ENCODE measurements at regions not wholly inside any gene's neighbourhood (a gene's known extent, or its start where the extent isn't known, plus 50 kb on each side); places are given as distances from the start of the nearest gene placed in this dataset.

DNA sequence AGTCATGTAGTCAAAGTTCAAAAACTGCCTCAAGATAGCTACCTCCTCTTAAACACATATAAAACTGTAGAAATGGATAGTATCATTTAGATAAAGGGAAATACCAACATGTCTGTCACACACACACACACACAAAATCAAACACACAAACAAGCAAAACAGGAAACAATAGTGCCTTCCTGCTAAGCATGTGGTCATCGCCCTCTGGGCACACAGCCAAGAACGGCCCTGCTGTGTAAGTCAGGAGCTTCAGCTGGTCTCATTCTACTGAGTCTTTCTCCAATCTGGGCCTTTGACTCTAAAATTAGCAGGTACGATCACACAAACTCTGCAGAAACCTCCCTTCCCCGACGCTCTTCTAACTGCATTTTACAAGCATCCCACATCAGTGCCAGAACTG lies 272.2 kb upstream of the CHRNA7 start:
- H3K27me3 ChIP-seq (ENCODE audit: insufficient read depth, low read length), result no peaks in the 10 kb centered on the region
- H3K4me1 ChIP-seq (ENCODE audit: control insufficient read depth, insufficient read depth, low read length, unreplicated experiment), result peaks cover under 1% of the 10 kb centered on the region
- no peaks in the 10 kb centered on the region for H3K36me3 ChIP-seq (ENCODE audit: insufficient read depth, low read length)
- no peak overlapping the region for H2AFZ ChIP-seq (ENCODE audit: low read length, unreplicated experiment)
- H3K79me2 ChIP-seq (ENCODE audit: control insufficient read depth, insufficient read depth, low read length, unreplicated experiment), result no peaks in the 10 kb centered on the region
- H3K4me3 ChIP-seq (ENCODE audit: low read depth, low read length), result no peak overlapping the region
- no peak overlapping the region for H3K27ac ChIP-seq (ENCODE audit: low read depth, low read length)

DNA sequence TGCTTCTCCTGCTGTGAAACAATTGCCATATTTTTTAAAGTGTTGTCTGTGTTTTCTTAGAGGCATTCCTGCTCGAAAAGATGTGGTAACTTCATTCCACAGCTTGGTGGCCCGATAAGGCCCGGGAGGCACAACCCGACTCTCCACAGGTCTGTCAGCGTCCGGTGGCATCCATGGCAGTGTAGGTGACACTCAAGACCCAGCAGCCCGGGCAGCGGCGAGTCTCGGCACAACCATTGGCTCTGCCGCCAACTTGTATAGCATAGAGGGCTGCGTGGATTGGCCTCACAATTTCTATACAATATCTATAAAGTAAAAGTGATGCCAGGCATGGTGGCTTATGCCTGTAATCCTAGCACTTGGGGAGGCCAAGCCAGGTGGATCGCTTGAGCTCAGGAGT lies 262.3 kb upstream of the CHRNA7 start:
- no peaks in the 10 kb centered on the region for H3K27me3 ChIP-seq (ENCODE audit: insufficient read depth, low read length)
- H2AFZ ChIP-seq (ENCODE audit: low read length, unreplicated experiment), result no peak overlapping the region
- no peaks in the 10 kb centered on the region for H3K36me3 ChIP-seq (ENCODE audit: insufficient read depth, low read length)
- H3K27ac ChIP-seq (ENCODE audit: low read depth, low read length), result no peak overlapping the region
- no peak overlapping the region for H3K4me3 ChIP-seq (ENCODE audit: low read depth, low read length)
- H3K79me2 ChIP-seq (ENCODE audit: control insufficient read depth, insufficient read depth, low read length, unreplicated experiment), result no peaks in the 10 kb centered on the region
- no peaks in the 10 kb centered on the region for H3K4me1 ChIP-seq (ENCODE audit: control insufficient read depth, insufficient read depth, low read length, unreplicated experiment)

DNA sequence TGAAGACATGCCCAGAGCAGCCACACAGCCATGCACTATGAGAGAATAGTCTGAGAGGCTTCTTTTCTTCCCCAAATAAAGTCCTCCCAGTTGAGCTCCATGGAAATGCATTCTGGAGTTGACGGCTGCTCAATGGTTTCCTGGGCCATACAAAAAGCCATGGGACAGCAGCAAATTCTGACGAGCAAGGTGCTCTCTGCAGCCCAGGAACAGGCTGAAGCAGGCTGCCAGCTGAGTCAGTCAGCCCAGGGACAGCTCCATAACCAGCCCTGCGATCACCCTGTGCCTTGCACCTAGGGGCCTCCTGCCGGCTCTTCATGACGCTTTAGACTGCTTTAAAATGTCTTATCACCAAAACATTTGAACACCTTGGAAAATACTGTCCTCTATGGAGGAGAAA lies 256.3 kb upstream of the CHRNA7 start:
- Histone ChIP-seq H3K36me3 (ENCODE audit: insufficient read depth, low read length) (no peaks in the 10 kb centered on the region), H3K79me2 (ENCODE audit: control insufficient read depth, insufficient read depth, low read length, unreplicated experiment) (no peaks in the 10 kb centered on the region), H2AFZ (ENCODE audit: low read length, unreplicated experiment) (no peak overlapping the region), H3K4me1 (ENCODE audit: control insufficient read depth, insufficient read depth, low read length, unreplicated experiment) (no peaks in the 10 kb centered on the region), H3K4me3 (ENCODE audit: low read depth, low read length) (no peak overlapping the region), H3K27me3 (ENCODE audit: insufficient read depth, low read length) (no peaks in the 10 kb centered on the region), H3K27ac (ENCODE audit: low read depth, low read length) (no peak overlapping the region)

DNA sequence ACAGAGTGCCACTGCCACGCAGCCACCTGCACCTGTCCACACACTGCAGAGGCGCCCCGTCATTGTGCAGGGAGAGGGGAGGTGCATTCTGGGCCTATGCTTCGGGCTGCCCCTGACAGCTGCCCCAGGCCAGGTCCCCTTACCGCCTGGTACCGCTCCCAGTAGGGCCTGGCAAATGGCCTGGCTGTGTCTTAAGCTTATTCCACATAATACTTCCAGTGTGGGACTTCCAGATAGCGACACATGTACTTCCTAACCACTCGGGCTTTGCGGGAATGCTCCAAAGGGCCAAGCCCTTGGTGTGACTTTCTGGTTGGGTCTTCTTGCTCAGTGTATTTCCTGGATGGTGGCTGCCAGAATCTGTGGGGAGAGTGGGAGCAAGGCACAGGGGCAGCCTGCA lies 254.3 kb upstream of the CHRNA7 start:
- Histone ChIP-seq H3K36me3 (ENCODE audit: insufficient read depth, low read length) (no peaks in the 10 kb centered on the region), H3K27me3 (ENCODE audit: insufficient read depth, low read length) (no peaks in the 10 kb centered on the region), H2AFZ (ENCODE audit: low read length, unreplicated experiment) (no peak overlapping the region), H3K4me1 (ENCODE audit: control insufficient read depth, insufficient read depth, low read length, unreplicated experiment) (no peaks in the 10 kb centered on the region), H3K27ac (ENCODE audit: low read depth, low read length) (no peak overlapping the region), H3K79me2 (ENCODE audit: control insufficient read depth, insufficient read depth, low read length, unreplicated experiment) (no peaks in the 10 kb centered on the region), H3K4me3 (ENCODE audit: low read depth, low read length) (no peak overlapping the region)

DNA sequence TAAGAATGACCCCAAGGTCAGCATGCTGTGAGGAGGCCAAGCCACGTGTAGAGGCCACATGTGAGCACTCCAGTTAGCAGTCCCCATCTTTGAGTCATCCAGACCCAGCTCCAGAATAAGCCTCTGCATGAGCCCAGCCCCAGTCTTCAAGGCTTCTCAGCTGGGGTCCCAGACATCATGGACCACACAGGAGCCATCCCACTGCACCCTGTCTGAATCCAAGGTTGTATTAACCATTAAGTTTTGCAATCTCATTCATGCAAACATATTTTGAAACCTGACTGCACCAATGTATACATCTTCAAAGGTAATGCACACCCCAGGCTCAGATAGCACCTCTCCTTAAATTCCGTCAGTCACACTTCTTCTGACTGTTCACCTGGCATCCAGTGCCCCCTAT lies 249.1 kb upstream of the CHRNA7 start:
- H3K79me2 ChIP-seq (ENCODE audit: control insufficient read depth, insufficient read depth, low read length, unreplicated experiment), result no peaks in the 10 kb centered on the region
- H3K4me3 ChIP-seq (ENCODE audit: low read depth, low read length), result no peak overlapping the region
- H3K27me3 ChIP-seq (ENCODE audit: insufficient read depth, low read length), result no peaks in the 10 kb centered on the region
- H3K36me3 ChIP-seq (ENCODE audit: insufficient read depth, low read length), result no peaks in the 10 kb centered on the region
- no peaks in the 10 kb centered on the region for H3K4me1 ChIP-seq (ENCODE audit: control insufficient read depth, insufficient read depth, low read length, unreplicated experiment)
- H2AFZ ChIP-seq (ENCODE audit: low read length, unreplicated experiment), result no peak overlapping the region
- H3K27ac ChIP-seq (ENCODE audit: low read depth, low read length), result no peak overlapping the region

DNA sequence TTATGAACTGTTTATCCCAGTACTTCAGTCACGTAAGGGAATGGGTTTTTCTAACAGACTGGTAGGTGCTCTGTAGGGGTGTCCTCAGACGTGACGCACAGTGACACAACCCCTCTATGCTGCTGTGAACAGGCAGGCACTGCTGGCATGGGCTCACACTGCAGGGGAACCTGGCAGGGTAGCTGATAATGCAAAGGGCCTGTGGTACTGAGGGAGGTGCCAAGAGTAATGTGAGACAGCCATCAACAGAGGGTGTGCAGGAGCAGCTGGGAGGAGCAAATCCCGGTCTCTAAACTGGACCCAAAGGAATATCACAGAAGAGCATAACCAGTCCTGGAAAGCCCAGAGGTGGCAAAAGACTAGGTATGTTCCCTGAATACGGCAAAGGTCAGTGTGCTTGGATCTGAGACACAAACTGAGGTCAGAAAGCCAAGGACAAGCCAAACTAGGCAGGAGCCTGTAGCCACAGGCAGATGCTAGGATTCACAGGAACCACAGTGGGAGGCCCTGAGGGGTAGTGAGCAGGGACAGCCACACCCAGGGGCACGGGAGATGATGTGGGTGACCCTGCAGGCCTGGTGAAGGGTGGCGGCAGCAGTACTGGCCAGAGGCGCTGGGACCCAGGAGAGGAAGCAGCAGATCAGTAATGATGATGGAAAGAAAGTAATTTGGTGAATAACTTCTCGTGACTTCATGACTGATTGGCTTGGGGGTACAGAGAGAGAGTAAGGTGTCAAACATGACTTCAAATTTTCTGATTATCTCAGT lies 248.1 kb upstream of the CHRNA7 start:
- Histone ChIP-seq H3K36me3 (ENCODE audit: insufficient read depth, low read length) (no peaks in the 10 kb centered on the region), H3K79me2 (ENCODE audit: control insufficient read depth, insufficient read depth, low read length, unreplicated experiment) (no peaks in the 10 kb centered on the region), H3K4me3 (ENCODE audit: low read depth, low read length) (no peak overlapping the region), H3K27me3 (ENCODE audit: insufficient read depth, low read length) (no peaks in the 10 kb centered on the region), H3K4me1 (ENCODE audit: control insufficient read depth, insufficient read depth, low read length, unreplicated experiment) (no peaks in the 10 kb centered on the region), H2AFZ (ENCODE audit: low read length, unreplicated experiment) (no peak overlapping the region), H3K27ac (ENCODE audit: low read depth, low read length) (no peak overlapping the region)

DNA sequence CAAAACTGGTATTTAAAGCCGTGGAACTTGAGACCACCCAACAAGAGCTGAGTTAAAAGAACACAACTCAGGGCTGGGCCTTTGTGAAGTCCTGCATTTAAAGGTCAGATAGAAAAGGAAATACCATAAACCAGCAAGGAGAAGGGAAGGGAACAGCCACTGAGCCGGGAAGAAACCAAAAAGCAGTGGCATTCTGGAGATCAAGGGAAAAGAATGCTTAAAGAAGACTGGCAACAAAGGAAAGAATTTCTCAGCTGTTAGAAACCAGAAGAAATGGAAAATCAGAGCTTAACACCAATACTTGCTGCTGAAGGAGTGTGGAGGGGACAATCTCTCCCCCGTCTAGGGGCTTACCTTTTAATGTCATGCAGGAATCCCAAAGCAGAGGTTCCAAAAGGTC lies 247.4 kb upstream of the CHRNA7 start:
- Histone ChIP-seq H2AFZ (ENCODE audit: low read length, unreplicated experiment) (no peak overlapping the region), H3K36me3 (ENCODE audit: insufficient read depth, low read length) (no peaks in the 10 kb centered on the region), H3K4me3 (ENCODE audit: low read depth, low read length) (no peak overlapping the region), H3K4me1 (ENCODE audit: control insufficient read depth, insufficient read depth, low read length, unreplicated experiment) (no peaks in the 10 kb centered on the region), H3K27me3 (ENCODE audit: insufficient read depth, low read length) (no peaks in the 10 kb centered on the region), H3K27ac (ENCODE audit: low read depth, low read length) (no peak overlapping the region), H3K79me2 (ENCODE audit: control insufficient read depth, insufficient read depth, low read length, unreplicated experiment) (no peaks in the 10 kb centered on the region)

DNA sequence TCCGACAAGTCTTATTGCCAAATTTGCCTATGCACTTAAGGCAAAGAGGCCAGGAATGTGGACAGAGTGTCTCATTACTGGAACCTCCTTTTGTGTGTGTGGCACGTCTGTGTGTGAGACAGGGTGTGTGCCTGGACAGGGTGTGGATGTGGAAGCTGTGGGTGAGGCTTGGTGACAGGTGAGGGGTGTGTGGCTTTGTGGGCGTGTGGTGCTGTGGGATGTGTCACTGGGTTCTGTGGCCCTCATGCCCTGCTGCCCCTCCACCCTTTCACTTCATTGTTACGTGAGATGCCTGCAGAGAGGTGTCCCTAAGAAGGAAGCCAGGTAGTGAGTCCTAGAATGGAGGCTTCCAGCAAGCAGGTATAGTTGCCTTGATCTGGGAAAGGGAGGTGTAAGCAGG lies 244.0 kb upstream of the CHRNA7 start:
- H3K27me3 ChIP-seq (ENCODE audit: insufficient read depth, low read length), result no peaks in the 10 kb centered on the region
- no peaks in the 10 kb centered on the region for H3K4me1 ChIP-seq (ENCODE audit: control insufficient read depth, insufficient read depth, low read length, unreplicated experiment)
- no peaks in the 10 kb centered on the region for H3K36me3 ChIP-seq (ENCODE audit: insufficient read depth, low read length)
- H3K27ac ChIP-seq (ENCODE audit: low read depth, low read length), result no peak overlapping the region
- no peak overlapping the region for H2AFZ ChIP-seq (ENCODE audit: low read length, unreplicated experiment)
- no peak overlapping the region for H3K4me3 ChIP-seq (ENCODE audit: low read depth, low read length)
- no peaks in the 10 kb centered on the region for H3K79me2 ChIP-seq (ENCODE audit: control insufficient read depth, insufficient read depth, low read length, unreplicated experiment)

DNA sequence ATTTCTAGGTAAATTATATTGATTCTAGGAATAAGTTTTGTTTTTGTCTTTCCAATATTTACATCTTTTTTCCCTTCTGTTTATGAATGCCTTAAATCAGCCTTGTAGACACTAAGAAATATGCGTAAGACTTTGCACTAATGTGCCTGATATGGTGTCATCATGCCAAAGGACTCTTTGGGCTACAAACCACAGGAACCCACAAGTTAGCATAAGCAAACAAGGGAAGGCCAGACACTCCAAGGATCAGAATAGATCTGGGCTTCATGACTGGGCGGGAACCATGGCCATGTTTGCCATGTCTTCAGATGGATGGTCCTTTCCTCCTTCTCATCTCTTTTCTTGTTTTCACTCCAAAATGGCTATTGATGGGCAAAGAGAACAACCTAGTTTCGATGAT lies 242.2 kb upstream of the CHRNA7 start:
- Histone ChIP-seq H3K4me3 (ENCODE audit: low read depth, low read length) (no peak overlapping the region), H2AFZ (ENCODE audit: low read length, unreplicated experiment) (no peak overlapping the region), H3K36me3 (ENCODE audit: insufficient read depth, low read length) (no peaks in the 10 kb centered on the region), H3K4me1 (ENCODE audit: control insufficient read depth, insufficient read depth, low read length, unreplicated experiment) (no peaks in the 10 kb centered on the region), H3K27ac (ENCODE audit: low read depth, low read length) (no peak overlapping the region), H3K27me3 (ENCODE audit: insufficient read depth, low read length) (no peaks in the 10 kb centered on the region), H3K79me2 (ENCODE audit: control insufficient read depth, insufficient read depth, low read length, unreplicated experiment) (no peaks in the 10 kb centered on the region)

DNA sequence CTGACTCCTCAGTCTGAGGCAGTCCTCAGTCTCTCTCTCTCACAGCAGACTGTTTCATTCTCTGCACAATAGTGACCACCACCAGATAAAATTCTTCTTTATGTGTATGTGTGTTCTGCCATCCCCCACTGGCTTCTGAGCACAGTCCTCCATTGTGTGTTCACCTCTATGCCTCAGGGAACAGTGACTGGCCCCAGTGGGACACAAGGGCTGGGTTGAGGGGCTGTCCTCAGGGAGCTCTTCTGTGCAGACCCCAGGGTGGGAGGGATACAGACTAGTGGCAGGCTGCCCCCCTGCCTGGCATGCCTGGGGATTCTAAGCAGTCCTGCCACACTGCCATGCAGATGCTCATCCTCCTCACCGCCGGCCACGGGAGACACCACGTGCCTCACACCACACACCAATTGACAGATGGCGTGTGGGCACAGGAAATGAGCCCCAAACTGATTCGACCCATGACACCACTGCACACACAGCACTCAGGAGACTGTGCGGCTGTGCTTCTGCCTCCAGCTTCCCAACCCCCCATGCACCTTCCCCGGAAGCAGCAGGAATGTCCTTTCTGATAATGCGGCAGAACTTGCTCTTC lies 237.6 kb upstream of the CHRNA7 start:
- Histone ChIP-seq H3K36me3 (ENCODE audit: insufficient read depth, low read length) (no peaks in the 10 kb centered on the region), H3K4me3 (ENCODE audit: low read depth, low read length) (no peak overlapping the region), H3K79me2 (ENCODE audit: control insufficient read depth, insufficient read depth, low read length, unreplicated experiment) (no peaks in the 10 kb centered on the region), H3K27me3 (ENCODE audit: insufficient read depth, low read length) (no peaks in the 10 kb centered on the region), H3K4me1 (ENCODE audit: control insufficient read depth, insufficient read depth, low read length, unreplicated experiment) (no peaks in the 10 kb centered on the region), H3K27ac (ENCODE audit: low read depth, low read length) (no peak overlapping the region), H2AFZ (ENCODE audit: low read length, unreplicated experiment) (no peak overlapping the region)

DNA sequence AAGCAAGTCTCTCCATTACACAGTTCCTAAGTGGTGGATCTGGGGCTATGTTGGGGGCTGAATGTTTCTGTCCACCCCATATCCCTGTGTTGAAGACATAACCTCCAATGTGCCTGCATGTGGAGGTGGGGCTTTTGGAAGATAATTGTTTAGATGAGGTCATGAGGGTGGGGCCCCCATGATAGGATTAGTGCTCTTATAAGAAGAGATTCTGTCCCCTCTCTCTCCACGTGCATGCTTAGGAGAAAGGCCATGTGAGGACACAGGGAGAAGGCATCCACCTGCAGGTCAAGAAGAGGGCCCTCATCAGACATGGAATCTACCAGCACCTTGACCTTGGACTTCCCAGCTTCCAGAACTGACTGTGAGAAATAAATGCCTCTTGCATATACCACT lies 231.0 kb upstream of the CHRNA7 start:
- Histone ChIP-seq H3K36me3 (ENCODE audit: insufficient read depth, low read length) (no peaks in the 10 kb centered on the region), H3K79me2 (ENCODE audit: control insufficient read depth, insufficient read depth, low read length, unreplicated experiment) (no peaks in the 10 kb centered on the region), H3K27me3 (ENCODE audit: insufficient read depth, low read length) (no peaks in the 10 kb centered on the region), H3K27ac (ENCODE audit: low read depth, low read length) (no peak overlapping the region), H3K4me3 (ENCODE audit: low read depth, low read length) (no peak overlapping the region), H3K4me1 (ENCODE audit: control insufficient read depth, insufficient read depth, low read length, unreplicated experiment) (no peaks in the 10 kb centered on the region), H2AFZ (ENCODE audit: low read length, unreplicated experiment) (no peak overlapping the region)
